Hepatocyte (in vitro differentiated cells): ENCODE measurements at regions not wholly inside any gene's neighbourhood (a gene's known extent, or its start where the extent isn't known, plus 50 kb on each side); places are given as distances from the start of the nearest gene placed in this dataset.

ENCODE experiments used
- CTCF ChIP-seq: fragments of 200-600 bp; sonication (generic); IDR thresholded peaks from 2 replicates; pipeline ENCODE4 v1.5.1; 2016; ENCODE audit warnings: antibody characterized with exemption, mild to moderate bottlenecking; ENCODE audit not compliant: poor library complexity
- EZH2 ChIP-seq: fragments of 200-600 bp; sonication (generic); IDR thresholded peaks from 2 replicates; pipeline ENCODE4 v1.6.1; 2016; ENCODE audit warnings: antibody characterized with exemption, mild to moderate bottlenecking, borderline replicate concordance
- EZH2phosphoT487 ChIP-seq: fragments of 200-600 bp; sonication (generic); IDR thresholded peaks from one replicate; pipeline ENCODE4 v1.6.1; 2018; ENCODE audit warnings: antibody characterized with exemption, mild to moderate bottlenecking, low read depth, moderate library complexity; ENCODE audit not compliant: unreplicated experiment, severe bottlenecking

- TF ChIP-seq CTCF: no peak
- no peak for TF ChIP-seq EZH2
- no peak for TF ChIP-seq EZH2phosphoT487
Measured at GRCh38 chr10:90308223-90308622, 549.6 kb downstream of the HTR7 start.
